SK-N-SH (cell line): ENCODE measurements at regions not wholly inside any gene's neighbourhood (a gene's known extent, or its start where the extent isn't known, plus 50 kb on each side); places are given as distances from the start of the nearest gene placed in this dataset.

Source experiments
- CTCF ChIA-PET: fragments of 300-600, 350-600 bp; formaldehyde crosslinking; extraction: SDS; loops from one replicate; lab custom pipeline; 2021; lab: Yijun Ruan, JAX
- POLR2A ChIA-PET: fragments of 350-600 bp; sonication (Branson Sonifier 250); formaldehyde crosslinking; extraction: SDS; loops from one replicate; lab custom pipeline; 2020; ENCODE audit warnings: antibody characterized with exemption, inconsistent platforms; lab: Yijun Ruan, JAX
- DNase-seq: peaks from one replicate; pipeline ENCODE4 v3.0.0; 2012
- H2AFZ ChIP-seq: fragments of 200-600 bp; sonication (generic); 2 replicates; pipeline ENCODE4 v1.8.1; 2016; ENCODE audit warnings: antibody characterized with exemption, mild to moderate bottlenecking, low read depth
- H3F3A ChIP-seq: fragments of 200-600 bp; sonication (generic); replicated peaks from 2 replicates; pipeline ENCODE3; 2016; ENCODE audit warnings: antibody characterized with exemption, mild to moderate bottlenecking; ENCODE audit not compliant: insufficient read depth
- H3K27ac ChIP-seq, 2 experiments: fragments of 200-500 bp in 1 of 2; fragments of 200-600 bp in 1 of 2; sonication (Bioruptor generic) in 1 of 2; sonication (generic), shearing (Covaris generic) in 1 of 2; 2 replicates each; pipeline versions ENCODE4 v1.5.1 to v1.6.1; 2014 to 2016; ENCODE audit warnings: low read depth in 2 of 2, inconsistent platforms in 1 of 2, low read length in 1 of 2, mild to moderate bottlenecking in 1 of 2, mixed read lengths in 1 of 2
- H3K27me3 ChIP-seq: fragments of 200-600 bp; sonication (generic), shearing (Covaris generic); 2 replicates; pipeline ENCODE4 v1.6.1; 2016; ENCODE audit warnings: mixed run types; ENCODE audit not compliant: insufficient read depth
- H3K36me3 ChIP-seq, 2 experiments: fragments of 200-500 bp in 1 of 2; fragments of 200-600 bp in 1 of 2; sonication (Bioruptor generic) in 1 of 2; sonication (generic) in 1 of 2; replicated peaks in 1 of 2; 2 replicates each; pipeline versions ENCODE3 to v1.5.1; 2014 to 2016; ENCODE audit warnings: low read length in 1 of 2, mild to moderate bottlenecking in 1 of 2; ENCODE audit not compliant: insufficient read depth in 2 of 2, control insufficient read depth in 1 of 2
- H3K4me1 ChIP-seq, 2 experiments: fragments of 200-500 bp in 1 of 2; fragments of 200-600 bp in 1 of 2; sonication (Bioruptor generic) in 1 of 2; sonication (generic), shearing (Covaris generic) in 1 of 2; 2 replicates each; pipeline versions ENCODE4 v1.5.1 to v1.6.1; 2014 to 2016; ENCODE audit warnings: low read depth in 1 of 2, low read length in 1 of 2, mixed run types in 1 of 2; ENCODE audit not compliant: insufficient read depth in 2 of 2, control insufficient read depth in 1 of 2
- H3K4me2 ChIP-seq: fragments of 200-600 bp; sonication (generic), shearing (Covaris generic); 2 replicates; pipeline ENCODE4 v1.6.1; 2017; ENCODE audit warnings: mixed run types
- H3K4me3 ChIP-seq, 2 experiments: fragments of 200-500 bp in 1 of 2; fragments of 200-600 bp in 1 of 2; sonication (Bioruptor generic) in 1 of 2; sonication (generic), shearing (Covaris generic) in 1 of 2; 2 replicates each; pipeline versions ENCODE4 v1.5.1 to v1.8.1; 2014 to 2016; ENCODE audit warnings: low read depth in 2 of 2, inconsistent platforms in 1 of 2, low read length in 1 of 2, mild to moderate bottlenecking in 1 of 2, mixed read lengths in 1 of 2, moderate library complexity in 1 of 2
- H3K79me2 ChIP-seq: fragments of 200-600 bp; sonication (generic); 2 replicates; pipeline ENCODE4 v1.8.1; 2017; ENCODE audit warnings: mild to moderate bottlenecking; ENCODE audit not compliant: insufficient read depth
- H3K9ac ChIP-seq: fragments of 200-600 bp; sonication (generic); 2 replicates; pipeline ENCODE4 v1.6.1; 2017; ENCODE audit warnings: mixed run types
- H3K9me2 ChIP-seq: fragments of 200-600 bp; sonication (generic); 2 replicates; pipeline ENCODE4 v1.6.1; 2017; ENCODE audit warnings: mixed run types
- H3K9me3 ChIP-seq: fragments of 200-600 bp; sonication (generic); 2 replicates; pipeline ENCODE4 v1.6.1; 2017; ENCODE audit warnings: mixed run types, mild to moderate bottlenecking, moderate library complexity
- H4K20me1 ChIP-seq: fragments of 200-600 bp; sonication (generic); 2 replicates; pipeline ENCODE4 v1.6.1; 2017; ENCODE audit warnings: mild to moderate bottlenecking, mixed run types; ENCODE audit not compliant: insufficient read depth
- ELF1 ChIP-seq: IDR thresholded peaks from 2 replicates; pipeline ENCODE4 v1.4.0; 2012
- FOSL2 ChIP-seq: IDR thresholded peaks from 2 replicates; pipeline ENCODE4 v1.4.0; 2012; ENCODE audit warnings: low read depth, mild to moderate bottlenecking, moderate library complexity, borderline replicate concordance
- GATA2 ChIP-seq: sonication (generic); formaldehyde crosslinking; IDR thresholded peaks from 2 replicates; pipeline ENCODE4 v1.5.0; 2020; ENCODE audit warnings: mild to moderate bottlenecking, missing genetic modification reagents
- MXI1 ChIP-seq: IDR thresholded peaks from 2 replicates; pipeline ENCODE4 v1.6.1; 2012; ENCODE audit warnings: mild to moderate bottlenecking, low read depth, low read length, improper control_type of control experiment
- RFX5 ChIP-seq: IDR thresholded peaks from 2 replicates; pipeline ENCODE4 v1.6.1; 2012; ENCODE audit warnings: mild to moderate bottlenecking, improper control_type of control experiment, low read length
- TAF1 ChIP-seq: IDR thresholded peaks from 2 replicates; pipeline ENCODE4 v1.6.1; 2012; ENCODE audit warnings: low read depth, mild to moderate bottlenecking, low read length, moderate library complexity, borderline replicate concordance
- TCF12 ChIP-seq: IDR thresholded peaks from 2 replicates; pipeline ENCODE4 v1.4.0; 2012
- YY1 ChIP-seq: IDR thresholded peaks from 2 replicates; pipeline ENCODE4 v1.4.0; 2012; ENCODE audit warnings: low read depth, mild to moderate bottlenecking
- WGBS: methylation state at CpG from one replicate; pipeline ENCODE4 v1.1.6; 2017; ENCODE audit warnings: low lambda C conversion rate; 5-methylcytosine and 5-hydroxymethylcytosine counted together
- TF ChIP-seq, protein P1 (sequence below): IDR thresholded peaks from 2 replicates; pipeline ENCODE4; 2012
- TF ChIP-seq, protein P2 (sequence below): IDR thresholded peaks from 2 replicates; pipeline ENCODE4 v1.4.0; 2012; ENCODE audit warnings: low read depth, borderline replicate concordance
- TF ChIP-seq, protein P3 (sequence below): IDR thresholded peaks from 2 replicates; pipeline ENCODE4 v1.4.0; 2012; ENCODE audit warnings: low read depth, borderline replicate concordance

DNA sequence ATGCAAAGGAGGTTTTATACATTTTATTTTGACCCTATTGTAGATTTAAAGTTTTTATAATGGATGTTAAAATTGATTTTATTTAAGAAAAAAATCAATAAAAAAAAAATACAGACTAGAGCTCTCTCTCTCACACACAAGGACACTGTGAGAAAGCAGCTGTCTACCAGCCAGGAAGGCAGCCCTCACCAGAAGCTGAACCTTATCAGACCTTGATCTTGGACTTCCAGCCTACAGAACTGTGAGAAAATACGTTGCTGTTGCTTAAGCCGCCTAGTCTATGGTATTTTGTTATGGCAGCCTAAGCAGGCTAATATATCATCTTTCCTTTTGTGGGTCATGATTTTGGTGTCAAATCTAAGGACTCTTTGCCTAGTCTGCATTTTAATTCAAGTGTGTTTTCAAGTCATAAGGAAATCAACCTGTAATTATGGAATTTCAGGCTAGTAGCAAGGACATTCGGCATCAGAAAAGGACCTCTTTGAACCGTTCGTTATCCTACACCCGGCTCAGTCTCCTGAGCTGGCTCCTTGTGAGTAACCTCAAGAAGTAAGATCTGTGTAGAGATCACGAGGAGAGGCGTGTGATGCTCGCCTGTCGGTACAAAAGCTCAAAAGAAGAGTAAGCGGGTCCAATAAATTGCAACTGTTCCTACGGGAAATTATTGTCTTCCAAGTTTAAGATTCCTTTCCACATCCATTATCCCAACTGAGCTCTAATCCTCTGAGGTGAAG, 98.2 kb downstream of the PDCL3 start:
- H3K4me2 ChIP-seq, result no peak overlapping the region
- no peak overlapping the region; the same call in 1 of the 2 replicates for H2AFZ ChIP-seq
- H3F3A ChIP-seq, result no peaks in the 10 kb centered on the region
- H4K20me1 ChIP-seq, result no peaks in the 10 kb centered on the region
- no peaks in the 10 kb centered on the region for H3K9me3 ChIP-seq
- CTCF ChIA-PET, result interaction anchor here (1.2 kb wide), 1 partner anchor 11 kb away, joined by 3 read pairs; no protein-coding TSS in a partner anchor
- POLR2A ChIA-PET, result no interaction called here
- no peak overlapping the region for H3K27ac ChIP-seq
- no peak for TF ChIP-seq FOSL2
- no peak for TF ChIP-seq RFX5
- no peak for TF ChIP-seq MXI1
- TF ChIP-seq ELF1, result no peak
- no peak for DNase-seq
- H3K27me3 ChIP-seq, result no peaks in the 10 kb centered on the region
- WGBS, result 58% methylated on average over 12 of the region's 12 CpGs
- no peaks in the 10 kb centered on the region for H3K79me2 ChIP-seq
- no peaks in the 10 kb centered on the region for H3K36me3 ChIP-seq
- no peaks in the 10 kb centered on the region for H3K9me2 ChIP-seq
- no peak overlapping the region for H3K9ac ChIP-seq
- H3K4me3 ChIP-seq, result no peak overlapping the region
- H3K4me1 ChIP-seq, result no peaks in the 10 kb centered on the region

GRCh38 chr2:100662866-100663265, 100.1 kb downstream of the PDCL3 start:
- Histone ChIP-seq H3K79me2 (no peaks in the 10 kb centered on the region), H3K9me3 (no peaks in the 10 kb centered on the region), H3K36me3 (no peaks in the 10 kb centered on the region), H3K9ac (no peak overlapping the region), H3K4me3 (no peak overlapping the region), H3F3A (no peaks in the 10 kb centered on the region), H3K4me1 (no peaks in the 10 kb centered on the region), H3K4me2 (no peak overlapping the region), H2AFZ (no peak overlapping the region), H4K20me1 (no peaks in the 10 kb centered on the region), H3K27me3 (no peaks in the 10 kb centered on the region), H3K27ac (no peak overlapping the region), H3K9me2 (no peaks in the 10 kb centered on the region)
- TF ChIP-seq FOSL2 (no peak), YY1 (no peak), TAF1 (no peak), GATA2 (CRISPR knock-in tag) (no peak), MXI1 (no peak), TCF12 (no peak), ELF1 (no peak)
- TF ChIP-seq, protein P1, sequence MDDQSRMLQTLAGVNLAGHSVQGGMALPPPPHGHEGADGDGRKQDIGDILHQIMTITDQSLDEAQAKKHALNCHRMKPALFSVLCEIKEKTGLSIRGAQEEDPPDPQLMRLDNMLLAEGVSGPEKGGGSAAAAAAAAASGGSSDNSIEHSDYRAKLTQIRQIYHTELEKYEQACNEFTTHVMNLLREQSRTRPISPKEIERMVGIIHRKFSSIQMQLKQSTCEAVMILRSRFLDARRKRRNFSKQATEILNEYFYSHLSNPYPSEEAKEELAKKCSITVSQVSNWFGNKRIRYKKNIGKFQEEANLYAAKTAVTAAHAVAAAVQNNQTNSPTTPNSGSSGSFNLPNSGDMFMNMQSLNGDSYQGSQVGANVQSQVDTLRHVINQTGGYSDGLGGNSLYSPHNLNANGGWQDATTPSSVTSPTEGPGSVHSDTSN, result no peak
- TF ChIP-seq, protein P2, sequence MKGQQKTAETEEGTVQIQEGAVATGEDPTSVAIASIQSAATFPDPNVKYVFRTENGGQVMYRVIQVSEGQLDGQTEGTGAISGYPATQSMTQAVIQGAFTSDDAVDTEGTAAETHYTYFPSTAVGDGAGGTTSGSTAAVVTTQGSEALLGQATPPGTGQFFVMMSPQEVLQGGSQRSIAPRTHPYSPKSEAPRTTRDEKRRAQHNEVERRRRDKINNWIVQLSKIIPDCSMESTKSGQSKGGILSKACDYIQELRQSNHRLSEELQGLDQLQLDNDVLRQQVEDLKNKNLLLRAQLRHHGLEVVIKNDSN, result no peak
- TF ChIP-seq, protein P3, sequence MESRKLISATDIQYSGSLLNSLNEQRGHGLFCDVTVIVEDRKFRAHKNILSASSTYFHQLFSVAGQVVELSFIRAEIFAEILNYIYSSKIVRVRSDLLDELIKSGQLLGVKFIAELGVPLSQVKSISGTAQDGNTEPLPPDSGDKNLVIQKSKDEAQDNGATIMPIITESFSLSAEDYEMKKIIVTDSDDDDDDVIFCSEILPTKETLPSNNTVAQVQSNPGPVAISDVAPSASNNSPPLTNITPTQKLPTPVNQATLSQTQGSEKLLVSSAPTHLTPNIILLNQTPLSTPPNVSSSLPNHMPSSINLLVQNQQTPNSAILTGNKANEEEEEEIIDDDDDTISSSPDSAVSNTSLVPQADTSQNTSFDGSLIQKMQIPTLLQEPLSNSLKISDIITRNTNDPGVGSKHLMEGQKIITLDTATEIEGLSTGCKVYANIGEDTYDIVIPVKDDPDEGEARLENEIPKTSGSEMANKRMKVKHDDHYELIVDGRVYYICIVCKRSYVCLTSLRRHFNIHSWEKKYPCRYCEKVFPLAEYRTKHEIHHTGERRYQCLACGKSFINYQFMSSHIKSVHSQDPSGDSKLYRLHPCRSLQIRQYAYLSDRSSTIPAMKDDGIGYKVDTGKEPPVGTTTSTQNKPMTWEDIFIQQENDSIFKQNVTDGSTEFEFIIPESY, result no peak
- ChIA-PET CTCF (no interaction called here), POLR2A (no interaction called here)
- WGBS, result 69% methylated on average over 7 of the region's 7 CpGs
- DNase-seq, result no peak
